ENCODE measurements at regions not wholly inside any gene's neighbourhood (a gene's known extent, or its start where the extent isn't known, plus 50 kb on each side); places are given as distances from the start of the nearest gene placed in this dataset.
A peak's percentile ranks its signal among the peaks of the same experiment; 100 is the strongest.

GRCh38 chr12:9391815-9392214, 183.6 kb upstream of the PZP start:
- no peak for DNase-seq
- no peak for TF ChIP-seq GATA1 (IDR thresholded peaks at IDR 0.05; ENCODE audit: low read depth, low read length)
- no peak for TF ChIP-seq POLR2A (IDR thresholded peaks at IDR 0.05; ENCODE audit: low read length)

- DNase-seq, result no peak
- no peak for TF ChIP-seq GATA1 (IDR thresholded peaks at IDR 0.05; ENCODE audit: low read depth, low read length)
- TF ChIP-seq POLR2A (IDR thresholded peaks at IDR 0.05; ENCODE audit: low read length), result no peak
Observed at GRCh38 chr12:9390761-9391160, 182.6 kb upstream of the PZP start.

- DNase-seq, result no peak
- TF ChIP-seq POLR2A (IDR thresholded peaks at IDR 0.05; ENCODE audit: low read length), result no peak
- no peak for TF ChIP-seq GATA1 (IDR thresholded peaks at IDR 0.05; ENCODE audit: low read depth, low read length)
Observed at GRCh38 chr12:9389796-9390195, 181.6 kb upstream of the PZP start.

GRCh38 chr12:9388379-9388778, 180.2 kb upstream of the PZP start:
- DNase-seq, result no peak
- TF ChIP-seq GATA1 (IDR thresholded peaks at IDR 0.05; ENCODE audit: low read depth, low read length), result no peak
- no peak for TF ChIP-seq POLR2A (IDR thresholded peaks at IDR 0.05; ENCODE audit: low read length)

- TF ChIP-seq GATA1 (IDR thresholded peaks at IDR 0.05; ENCODE audit: low read depth, low read length), result no peak
- no peak for TF ChIP-seq POLR2A (IDR thresholded peaks at IDR 0.05; ENCODE audit: low read length)
- DNase-seq, result no peak
Observed at GRCh38 chr12:9387450-9387849, 179.3 kb upstream of the PZP start.

GRCh38 chr12:9383585-9383984, 175.4 kb upstream of the PZP start:
- no peak for TF ChIP-seq POLR2A (IDR thresholded peaks at IDR 0.05; ENCODE audit: low read length)
- no peak for TF ChIP-seq GATA1 (IDR thresholded peaks at IDR 0.05; ENCODE audit: low read depth, low read length)
- DNase-seq, result no peak

- no peak for TF ChIP-seq GATA1 (IDR thresholded peaks at IDR 0.05; ENCODE audit: low read depth, low read length)
- TF ChIP-seq POLR2A (IDR thresholded peaks at IDR 0.05; ENCODE audit: low read length), result no peak
- no peak for DNase-seq
Observed at GRCh38 chr12:9381619-9382018, 173.4 kb upstream of the PZP start.

- DNase-seq, result no peak
- no peak for TF ChIP-seq GATA1 (IDR thresholded peaks at IDR 0.05; ENCODE audit: low read depth, low read length)
- no peak for TF ChIP-seq POLR2A (IDR thresholded peaks at IDR 0.05; ENCODE audit: low read length)
Observed at GRCh38 chr12:9380650-9381049, 172.5 kb upstream of the PZP start.

GRCh38 chr12:9379023-9379742, 171.0 kb upstream of the PZP start:
- no peak for TF ChIP-seq GATA1 (IDR thresholded peaks at IDR 0.05; ENCODE audit: low read depth, low read length)
- TF ChIP-seq POLR2A (IDR thresholded peaks at IDR 0.05; ENCODE audit: low read length), result no peak

GRCh38 chr12:9378430-9378835, 170.2 kb upstream of the PZP start:
- no peak for TF ChIP-seq POLR2A (IDR thresholded peaks at IDR 0.05; ENCODE audit: low read length)
- TF ChIP-seq GATA1 (IDR thresholded peaks at IDR 0.05; ENCODE audit: low read depth, low read length), result no peak
- DNase-seq, result peak in 1 of 2 experiments; percentile 13

More at GRCh38 chr12:9379023-9379742, 171.0 kb upstream of the PZP start:
- no peak for DNase-seq

- TF ChIP-seq GATA1 (IDR thresholded peaks at IDR 0.05; ENCODE audit: low read depth, low read length), result no peak
- no peak for TF ChIP-seq POLR2A (IDR thresholded peaks at IDR 0.05; ENCODE audit: low read length)
- peak in 1 of 2 experiments; percentile 11 for DNase-seq
Observed at GRCh38 chr12:9372202-9372601, 164.0 kb upstream of the PZP start.

GRCh38 chr12:9367828-9368227, 159.6 kb upstream of the PZP start:
- no peak for DNase-seq
- TF ChIP-seq POLR2A (IDR thresholded peaks at IDR 0.05; ENCODE audit: low read length) (no peak), GATA1 (IDR thresholded peaks at IDR 0.05; ENCODE audit: low read depth, low read length) (no peak)

GRCh38 chr12:9367201-9367600, 159.0 kb upstream of the PZP start:
- DNase-seq, result no peak
- TF ChIP-seq POLR2A (IDR thresholded peaks at IDR 0.05; ENCODE audit: low read length), result no peak
- no peak for TF ChIP-seq GATA1 (IDR thresholded peaks at IDR 0.05; ENCODE audit: low read depth, low read length)

GRCh38 chr12:9365296-9365695, 157.1 kb upstream of the PZP start:
- TF ChIP-seq POLR2A (IDR thresholded peaks at IDR 0.05; ENCODE audit: low read length), result no peak
- TF ChIP-seq GATA1 (IDR thresholded peaks at IDR 0.05; ENCODE audit: low read depth, low read length), result no peak
- DNase-seq, result no peak

All from erythroblast (primary cell).